Astrocyte (in vitro differentiated cells and primary cell): ENCODE measurements at regions not wholly inside any gene's neighbourhood (a gene's known extent, or its start where the extent isn't known, plus 50 kb on each side); places are given as distances from the start of the nearest gene placed in this dataset.

Experiments
- DNase-seq: peaks from one replicate; pipeline ENCODE4 v3.0.0-alpha.2; 2010; ENCODE audit warnings: low read depth
- FAIRE-seq: peaks from 2 replicates; lab custom pipeline; 2011; peaks lifted over from hg19 to GRCh38; lab: Jason Lieb, UNC
- H2AFZ ChIP-seq: 2 replicates; pipeline ENCODE4 v1.6.0; 2012; ENCODE audit warnings: low read depth, low read length, inconsistent platforms
- H3K27ac ChIP-seq: 2 replicates; pipeline ENCODE4 v1.5.1; 2011; ENCODE audit warnings: low read depth, low read length, inconsistent platforms
- H3K27me3 ChIP-seq: 2 replicates; pipeline ENCODE4 v1.6.0; 2011; ENCODE audit warnings: low read length, inconsistent platforms; ENCODE audit not compliant: insufficient read depth
- H3K36me3 ChIP-seq: 2 replicates; pipeline ENCODE4 v1.5.1; 2011; ENCODE audit warnings: low read length, inconsistent platforms; ENCODE audit not compliant: insufficient read depth
- H3K4me1 ChIP-seq: 2 replicates; pipeline ENCODE4 v1.5.1; 2011; ENCODE audit warnings: low read length, inconsistent platforms; ENCODE audit not compliant: insufficient read depth
- H3K4me2 ChIP-seq: 2 replicates; pipeline ENCODE4 v1.6.0; 2012; ENCODE audit warnings: low read length, inconsistent platforms
- H3K4me3 ChIP-seq: 2 replicates; pipeline ENCODE4 v1.5.1; 2011; ENCODE audit warnings: low read depth, mild to moderate bottlenecking, low read length, inconsistent platforms; ENCODE audit not compliant: insufficient read depth
- H3K79me2 ChIP-seq: 2 replicates; pipeline ENCODE4 v1.6.0; 2012; ENCODE audit warnings: mild to moderate bottlenecking, low read length, inconsistent platforms; ENCODE audit not compliant: insufficient read depth
- H3K9ac ChIP-seq: 2 replicates; pipeline ENCODE4 v1.6.0; 2012; ENCODE audit warnings: mild to moderate bottlenecking, low read length, inconsistent platforms
- H3K9me3 ChIP-seq: 2 replicates; pipeline ENCODE4 v1.5.1; 2012; ENCODE audit warnings: low read depth, mild to moderate bottlenecking, low read length, inconsistent platforms; ENCODE audit not compliant: insufficient read depth
- H4K20me1 ChIP-seq: 2 replicates; pipeline ENCODE4 v1.6.0; 2012; ENCODE audit warnings: low read length, inconsistent platforms; ENCODE audit not compliant: insufficient read depth
- H3K27ac Mint-ChIP-seq: one replicate; pipeline ENCODE4 v1.8.0; 2021; ENCODE audit warnings: mild to moderate bottlenecking, mixed read lengths; ENCODE audit not compliant: unreplicated experiment
- H3K27me3 Mint-ChIP-seq: one replicate; pipeline ENCODE4 v1.8.0; 2021; ENCODE audit warnings: low read depth, mixed read lengths; ENCODE audit not compliant: unreplicated experiment
- H3K36me3 Mint-ChIP-seq: one replicate; pipeline ENCODE4 v1.8.0; 2021; ENCODE audit warnings: low read depth, mixed read lengths; ENCODE audit not compliant: unreplicated experiment
- H3K4me1 Mint-ChIP-seq: one replicate; pipeline ENCODE4 v1.8.0; 2021; ENCODE audit warnings: low read depth, mixed read lengths; ENCODE audit not compliant: unreplicated experiment
- H3K4me3 Mint-ChIP-seq: one replicate; pipeline ENCODE4 v1.8.0; 2021; ENCODE audit warnings: mild to moderate bottlenecking, moderate library complexity, mixed read lengths; ENCODE audit not compliant: unreplicated experiment
- H3K9me3 Mint-ChIP-seq: one replicate; pipeline ENCODE4 v1.8.0; 2021; ENCODE audit warnings: mild to moderate bottlenecking, mixed read lengths; ENCODE audit not compliant: unreplicated experiment
- EZH2 ChIP-seq: IDR thresholded peaks from 2 replicates; pipeline ENCODE4 v1.6.1; 2012; ENCODE audit warnings: mild to moderate bottlenecking, low read length, inconsistent platforms; ENCODE audit not compliant: insufficient read depth
- TF ChIP-seq, protein P1 (sequence below): IDR thresholded peaks from 2 replicates; pipeline ENCODE4 v1.5.1; 2011; ENCODE audit warnings: low read depth, mild to moderate bottlenecking, inconsistent platforms, low read length, moderate library complexity; ENCODE audit not compliant: insufficient read depth

- H3K9me3 ChIP-seq: no peaks in the 10 kb centered on the region
- H3K27me3 ChIP-seq: no peaks in the 10 kb centered on the region
- no peaks in the 10 kb centered on the region for H4K20me1 ChIP-seq
- H3K27ac Mint-ChIP-seq: no peak overlapping the region
- H3K9ac ChIP-seq: no peak overlapping the region
- H3K4me3 ChIP-seq: no peak overlapping the region
- H3K27me3 Mint-ChIP-seq: peaks cover 6% of the 10 kb centered on the region
- TF ChIP-seq, protein P1, sequence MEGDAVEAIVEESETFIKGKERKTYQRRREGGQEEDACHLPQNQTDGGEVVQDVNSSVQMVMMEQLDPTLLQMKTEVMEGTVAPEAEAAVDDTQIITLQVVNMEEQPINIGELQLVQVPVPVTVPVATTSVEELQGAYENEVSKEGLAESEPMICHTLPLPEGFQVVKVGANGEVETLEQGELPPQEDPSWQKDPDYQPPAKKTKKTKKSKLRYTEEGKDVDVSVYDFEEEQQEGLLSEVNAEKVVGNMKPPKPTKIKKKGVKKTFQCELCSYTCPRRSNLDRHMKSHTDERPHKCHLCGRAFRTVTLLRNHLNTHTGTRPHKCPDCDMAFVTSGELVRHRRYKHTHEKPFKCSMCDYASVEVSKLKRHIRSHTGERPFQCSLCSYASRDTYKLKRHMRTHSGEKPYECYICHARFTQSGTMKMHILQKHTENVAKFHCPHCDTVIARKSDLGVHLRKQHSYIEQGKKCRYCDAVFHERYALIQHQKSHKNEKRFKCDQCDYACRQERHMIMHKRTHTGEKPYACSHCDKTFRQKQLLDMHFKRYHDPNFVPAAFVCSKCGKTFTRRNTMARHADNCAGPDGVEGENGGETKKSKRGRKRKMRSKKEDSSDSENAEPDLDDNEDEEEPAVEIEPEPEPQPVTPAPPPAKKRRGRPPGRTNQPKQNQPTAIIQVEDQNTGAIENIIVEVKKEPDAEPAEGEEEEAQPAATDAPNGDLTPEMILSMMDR: no peak
- TF ChIP-seq EZH2: no peak
- DNase-seq: no peak
- H3K4me1 Mint-ChIP-seq: no peaks in the 10 kb centered on the region
- H3K9me3 Mint-ChIP-seq: peaks cover 5% of the 10 kb centered on the region
- no peaks in the 10 kb centered on the region for H3K36me3 ChIP-seq
- no peaks in the 10 kb centered on the region for H3K36me3 Mint-ChIP-seq
- no peak overlapping the region for H3K4me3 Mint-ChIP-seq
- FAIRE-seq: no peak
- no peak overlapping the region for H3K4me2 ChIP-seq
- H3K79me2 ChIP-seq: no peaks in the 10 kb centered on the region
- no peaks in the 10 kb centered on the region for H3K4me1 ChIP-seq
- no peak overlapping the region for H3K27ac ChIP-seq
- H2AFZ ChIP-seq: no peak overlapping the region
Measured at GRCh38 chr22:34129691-34130486, 209.6 kb upstream of the LARGE1 start.

DNA sequence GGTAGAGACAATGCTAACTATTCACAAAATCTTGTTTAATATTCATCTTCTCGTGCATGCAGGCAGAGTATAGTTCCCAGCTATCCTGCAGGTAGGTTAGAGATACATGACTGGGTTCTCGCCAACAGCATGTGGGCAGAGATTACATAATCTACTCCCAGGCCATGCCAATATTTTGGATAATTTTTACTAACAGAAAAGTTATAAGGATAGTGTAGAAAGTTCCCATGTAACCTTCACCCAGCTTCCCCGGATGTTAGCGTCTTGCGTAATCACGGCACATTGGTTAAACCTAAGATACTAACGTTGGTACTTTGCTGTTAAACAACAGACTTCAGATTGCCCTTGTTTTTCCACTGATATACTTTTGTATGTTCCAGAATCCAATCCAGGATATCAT is 215.5 kb upstream of the LARGE1 start:
- Histone ChIP-seq H3K9me3 (no peaks in the 10 kb centered on the region), H3K79me2 (no peaks in the 10 kb centered on the region), H3K27ac (no peak overlapping the region), H3K9ac (no peak overlapping the region), H2AFZ (no peak overlapping the region), H3K4me2 (no peak overlapping the region), H3K4me3 (no peak overlapping the region), H3K4me1 (no peaks in the 10 kb centered on the region), H3K27me3 (no peaks in the 10 kb centered on the region), H3K36me3 (no peaks in the 10 kb centered on the region), H4K20me1 (no peaks in the 10 kb centered on the region)
- Mint-ChIP-seq H3K27me3 (no peaks in the 10 kb centered on the region), H3K36me3 (no peaks in the 10 kb centered on the region), H3K27ac (no peak overlapping the region), H3K4me3 (no peak overlapping the region), H3K9me3 (peaks cover 2% of the 10 kb centered on the region), H3K4me1 (no peaks in the 10 kb centered on the region)
- no peak for TF ChIP-seq EZH2
- TF ChIP-seq, protein P1: no peak
- DNase-seq (no peak), FAIRE-seq (no peak)

- H3K9me3 ChIP-seq: no peaks in the 10 kb centered on the region
- no peaks in the 10 kb centered on the region for H4K20me1 ChIP-seq
- Mint-ChIP-seq H3K4me3 (no peak overlapping the region), H3K9me3 (peaks cover 4% of the 10 kb centered on the region), H3K27ac (no peak overlapping the region), H3K36me3 (no peaks in the 10 kb centered on the region), H3K4me1 (no peaks in the 10 kb centered on the region), H3K27me3 (no peaks in the 10 kb centered on the region)
- no peak overlapping the region for H3K4me2 ChIP-seq
- no peak overlapping the region for H3K4me3 ChIP-seq
- DNase-seq (no peak), FAIRE-seq (no peak)
- H3K27ac ChIP-seq: no peak overlapping the region
- H3K27me3 ChIP-seq: no peaks in the 10 kb centered on the region
- no peaks in the 10 kb centered on the region for H3K79me2 ChIP-seq
- no peak overlapping the region for H3K9ac ChIP-seq
- no peaks in the 10 kb centered on the region for H3K4me1 ChIP-seq
- H2AFZ ChIP-seq: no peak overlapping the region
- H3K36me3 ChIP-seq: no peaks in the 10 kb centered on the region
- TF ChIP-seq, protein P1: no peak
- no peak for TF ChIP-seq EZH2
Measured at GRCh38 chr22:34150023-34150422, 229.7 kb upstream of the LARGE1 start.
